Activated CD4-positive, alpha-beta T cell treated with anti-CD3 and anti-CD28 coated beads for 1 hour (primary cell): ENCODE measurements at regions not wholly inside any gene's neighbourhood (a gene's known extent, or its start where the extent isn't known, plus 50 kb on each side); places are given as distances from the start of the nearest gene placed in this dataset.

Experiments used
- DNase-seq: peaks from one replicate; pipeline ENCODE4 v3.0.0-alpha.2; 2020

DNA sequence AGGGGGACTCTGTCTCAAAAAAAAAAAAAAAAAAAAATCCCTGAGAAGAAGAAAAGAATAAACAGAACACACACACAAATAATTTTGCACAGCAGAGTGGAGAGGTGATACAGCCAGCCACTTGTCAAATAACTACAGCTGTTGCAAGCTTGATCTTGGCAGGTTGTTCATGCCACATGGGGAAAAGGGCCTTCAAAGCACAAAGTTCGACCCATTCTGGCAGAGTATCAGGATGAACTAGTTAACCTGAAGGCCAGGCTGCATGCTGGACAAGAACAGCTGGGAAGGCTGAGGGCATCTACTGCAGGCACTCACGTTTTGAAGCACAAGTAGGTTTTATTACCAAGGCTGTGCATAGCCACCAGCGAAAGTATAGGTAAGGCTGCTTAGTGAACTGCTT is 104.1 kb downstream of the KCTD15 start:
- no peak for DNase-seq

DNA sequence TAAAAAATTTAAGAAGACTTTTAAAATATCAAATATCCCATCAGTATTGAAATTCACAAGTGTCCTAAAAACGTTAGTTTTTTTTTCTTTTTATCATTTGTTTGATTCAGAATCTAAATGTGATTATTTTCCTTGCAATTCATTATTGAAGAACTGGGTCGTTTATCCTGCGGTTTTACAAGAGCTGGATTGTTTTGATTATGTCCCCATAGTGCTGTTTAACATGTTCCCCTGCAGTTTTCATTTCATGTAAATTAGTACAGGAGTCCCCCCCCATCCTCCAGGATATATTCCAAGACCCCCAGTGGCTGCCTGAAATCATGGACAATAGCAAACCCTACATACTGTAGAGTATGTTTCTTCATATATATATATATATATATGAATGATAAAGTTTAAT is 105.7 kb downstream of the KCTD15 start:
- no peak for DNase-seq

DNA sequence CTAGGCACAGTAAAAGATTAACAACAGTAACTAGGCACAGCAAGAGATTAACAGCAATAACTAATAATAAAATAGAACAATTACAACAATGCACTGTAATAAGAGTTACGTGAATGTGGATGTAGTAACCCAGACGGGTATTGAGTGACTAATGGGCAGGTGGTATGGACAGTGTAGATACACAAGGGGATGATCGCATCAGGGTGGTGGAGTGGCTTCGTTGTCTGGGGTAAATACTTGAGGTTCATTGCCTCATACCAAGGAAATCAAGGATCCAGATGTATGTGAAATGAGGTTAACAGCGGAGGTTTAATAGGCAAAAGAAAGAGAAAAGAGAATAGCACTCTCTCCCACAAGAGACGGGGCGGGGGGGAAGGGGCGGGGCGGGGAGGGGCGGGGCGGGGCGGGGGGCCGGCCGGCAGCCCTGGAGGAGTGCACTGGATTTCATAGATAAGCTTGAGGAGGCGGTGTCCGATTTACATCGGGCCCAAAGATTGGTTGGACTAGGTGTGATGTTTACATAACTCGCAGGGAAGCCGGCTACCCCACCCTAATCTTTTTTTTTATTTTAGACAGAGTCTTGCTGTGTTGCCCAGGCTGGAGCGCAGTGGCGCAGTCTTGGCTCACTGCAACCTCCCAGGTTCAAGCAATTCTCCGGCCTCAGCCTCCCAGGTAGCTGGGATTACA is 106.3 kb downstream of the KCTD15 start:
- DNase-seq = no peak

GRCh38 chr19:33903489-33903850 is 106.8 kb downstream of the KCTD15 start:
- no peak for DNase-seq

GRCh38 chr19:33904681-33905080 is 108.0 kb downstream of the KCTD15 start:
- DNase-seq = no peak

DNA sequence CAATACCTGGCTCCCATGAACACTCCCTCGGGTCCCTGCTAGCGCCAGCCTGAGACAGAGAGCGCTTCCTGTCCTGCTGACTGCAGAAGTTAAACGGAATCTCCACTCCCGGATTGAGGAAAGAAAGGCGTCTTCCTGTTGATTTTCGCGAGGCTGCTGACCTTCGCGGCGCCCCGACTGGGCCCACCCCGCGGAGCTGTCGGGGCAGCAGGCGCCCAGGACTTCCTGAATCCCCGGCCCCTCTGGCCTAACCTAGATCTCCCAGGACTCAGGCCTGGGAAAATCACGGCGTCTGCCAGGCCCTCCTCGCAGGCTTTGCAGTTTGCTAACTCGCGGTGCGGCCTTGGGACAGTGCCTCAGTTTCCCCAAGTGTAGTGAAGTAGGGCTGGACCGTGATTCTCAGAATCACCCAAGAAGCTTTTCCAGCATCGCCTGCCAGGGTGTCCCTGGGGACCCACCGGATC is 108.8 kb downstream of the KCTD15 start:
- DNase-seq = no peak

DNA sequence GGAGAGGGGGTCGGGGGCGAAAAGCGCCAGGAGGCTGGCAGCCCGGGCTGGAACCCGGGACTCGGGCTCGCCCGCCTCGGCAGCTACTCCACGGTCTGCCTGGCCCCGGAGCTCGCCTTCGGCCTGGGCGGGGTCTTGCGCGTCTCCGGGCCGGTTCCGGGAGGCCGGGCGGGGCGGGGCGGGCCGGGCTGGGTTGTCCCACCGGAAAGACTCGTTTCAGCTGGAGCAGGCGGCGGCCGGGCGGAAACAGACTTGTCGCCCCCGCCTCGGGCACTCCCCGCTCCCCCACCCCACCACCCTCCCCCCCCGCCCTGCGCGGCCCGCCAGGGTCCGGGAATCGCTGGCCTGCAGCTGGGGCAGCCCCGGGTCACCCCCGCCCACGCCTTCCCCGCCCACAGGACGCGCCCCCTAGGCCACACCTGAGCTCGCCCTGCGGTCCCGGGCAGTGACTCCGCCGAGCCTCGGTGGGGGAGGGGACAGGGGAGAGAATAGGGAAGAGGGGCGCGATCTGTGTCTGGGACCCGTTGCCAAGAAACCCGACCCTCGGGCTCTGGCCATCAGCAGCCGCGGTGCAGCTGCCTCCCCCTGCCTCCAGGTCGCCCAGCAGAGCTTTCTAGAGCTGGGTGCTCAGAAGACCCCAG is 109.4 kb downstream of the KCTD15 start:
- DNase-seq = no peak

DNA sequence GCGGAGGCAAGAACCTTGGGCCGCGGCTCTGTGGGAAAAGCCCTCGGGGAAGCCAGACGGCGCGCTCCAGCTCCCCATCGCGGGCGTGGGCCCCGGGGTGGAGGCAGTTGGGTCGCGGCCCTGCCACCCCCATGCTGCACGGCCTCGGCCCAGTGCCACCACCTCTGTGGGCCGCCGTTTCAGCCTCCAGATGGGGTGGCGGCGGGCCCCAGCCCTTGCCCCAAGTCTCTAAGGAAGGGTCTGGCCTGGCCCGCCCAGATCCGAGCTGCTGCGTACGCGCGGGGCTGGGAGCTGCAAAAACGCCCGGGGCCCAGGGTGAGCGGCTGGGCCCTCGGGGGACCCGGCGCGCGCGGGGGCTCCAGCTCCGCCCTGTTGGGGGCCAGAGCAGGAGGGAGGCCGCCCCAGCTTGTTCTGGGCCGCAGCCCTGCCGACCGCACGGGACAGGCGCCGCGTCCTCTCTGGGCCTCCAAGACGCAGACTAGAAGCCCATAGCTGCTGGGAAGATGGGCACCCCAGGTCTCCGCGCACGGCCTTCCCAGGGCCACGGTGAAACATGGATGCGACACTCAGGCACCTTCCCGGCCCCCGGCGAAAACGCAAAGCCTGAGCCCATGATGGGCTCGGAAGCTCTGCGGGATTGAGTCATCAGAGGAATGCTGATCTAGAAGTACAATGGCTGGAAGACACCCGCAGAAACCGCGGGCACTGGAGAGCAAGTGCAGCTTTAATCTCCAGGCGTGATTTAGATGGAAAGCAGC is 110.1 kb downstream of the KCTD15 start:
- DNase-seq = no peak

GRCh38 chr19:33910922-33911321 is 114.3 kb downstream of the KCTD15 start:
- DNase-seq = no peak

GRCh38 chr19:33914599-33914998 is 117.9 kb downstream of the KCTD15 start:
- DNase-seq = no peak

DNA sequence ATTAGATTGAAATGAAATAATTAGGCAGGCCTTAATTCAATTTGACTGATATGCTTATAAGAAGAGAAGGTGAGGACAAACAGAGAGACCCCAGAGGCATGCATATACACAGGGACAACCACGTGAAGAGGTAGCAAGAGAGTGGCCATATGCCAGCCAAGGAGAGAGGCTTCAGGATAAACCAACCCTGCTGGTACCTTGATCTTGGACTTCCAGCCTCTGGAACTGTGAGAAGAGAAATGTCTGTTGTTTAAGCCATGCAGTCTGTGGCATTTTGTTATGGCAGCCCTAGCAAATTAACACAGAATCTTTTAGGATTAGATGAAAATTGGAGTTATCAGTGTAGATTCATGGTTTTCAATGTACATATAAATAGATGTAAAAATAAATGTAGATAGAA is 120.1 kb downstream of the KCTD15 start:
- no peak for DNase-seq

- no peak for DNase-seq
Observed at GRCh38 chr19:33919291-33919690, 122.6 kb downstream of the KCTD15 start.

GRCh38 chr19:33921165-33921564 is 124.5 kb downstream of the KCTD15 start:
- no peak for DNase-seq

GRCh38 chr19:33926306-33926705 is 129.6 kb downstream of the KCTD15 start:
- DNase-seq = no peak

- DNase-seq = no peak
Observed at GRCh38 chr19:33927789-33928457, 131.3 kb downstream of the KCTD15 start.

DNA sequence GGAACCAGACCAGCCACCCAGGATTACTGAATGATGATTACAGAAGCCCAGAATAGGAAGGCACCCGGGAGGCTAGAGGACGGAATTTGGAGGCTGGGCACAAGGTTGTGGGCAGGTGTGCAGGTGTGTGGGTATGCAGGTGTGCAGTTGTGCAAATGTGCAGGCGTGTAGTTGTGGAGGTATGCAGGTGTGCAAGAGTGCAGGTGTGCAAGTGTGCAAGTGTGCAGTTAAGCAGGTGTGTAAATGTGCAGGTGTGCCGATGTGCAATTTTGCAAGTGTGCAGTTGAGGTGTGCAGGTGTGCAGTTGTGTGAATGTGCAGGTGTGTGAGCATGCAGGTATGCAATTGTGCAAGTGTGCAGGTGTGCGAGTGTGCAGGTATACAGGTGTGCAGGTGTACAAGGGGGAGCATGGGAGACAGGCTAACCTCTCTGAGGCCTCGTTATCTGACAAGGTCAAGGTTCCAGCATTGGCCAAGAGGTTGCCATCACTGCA is 131.8 kb downstream of the KCTD15 start:
- DNase-seq = no peak

- DNase-seq = no peak
Observed at GRCh38 chr19:33933931-33934330, 137.3 kb downstream of the KCTD15 start.

GRCh38 chr19:33938821-33939220 is 142.2 kb downstream of the KCTD15 start:
- DNase-seq = no peak

DNA sequence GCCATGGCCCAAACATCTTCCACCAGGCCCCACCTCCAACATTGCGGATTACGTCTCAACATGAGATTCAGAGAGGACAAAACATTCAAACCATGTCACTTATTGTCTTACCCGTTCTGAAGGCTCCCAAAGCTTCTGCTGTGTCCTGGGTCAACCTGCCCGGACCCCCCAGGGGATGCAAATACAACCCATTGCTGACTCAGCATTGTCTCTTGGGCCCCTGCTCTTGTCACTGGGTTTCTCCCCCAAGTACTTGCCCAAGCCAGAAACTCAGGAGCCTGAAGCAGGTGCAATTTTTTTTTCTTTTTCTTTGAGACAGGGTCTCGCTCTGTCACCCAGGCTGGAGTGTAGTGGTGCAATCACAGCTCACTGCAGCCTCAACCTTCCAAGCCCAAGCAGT is 144.5 kb downstream of the KCTD15 start:
- no peak for DNase-seq

DNA sequence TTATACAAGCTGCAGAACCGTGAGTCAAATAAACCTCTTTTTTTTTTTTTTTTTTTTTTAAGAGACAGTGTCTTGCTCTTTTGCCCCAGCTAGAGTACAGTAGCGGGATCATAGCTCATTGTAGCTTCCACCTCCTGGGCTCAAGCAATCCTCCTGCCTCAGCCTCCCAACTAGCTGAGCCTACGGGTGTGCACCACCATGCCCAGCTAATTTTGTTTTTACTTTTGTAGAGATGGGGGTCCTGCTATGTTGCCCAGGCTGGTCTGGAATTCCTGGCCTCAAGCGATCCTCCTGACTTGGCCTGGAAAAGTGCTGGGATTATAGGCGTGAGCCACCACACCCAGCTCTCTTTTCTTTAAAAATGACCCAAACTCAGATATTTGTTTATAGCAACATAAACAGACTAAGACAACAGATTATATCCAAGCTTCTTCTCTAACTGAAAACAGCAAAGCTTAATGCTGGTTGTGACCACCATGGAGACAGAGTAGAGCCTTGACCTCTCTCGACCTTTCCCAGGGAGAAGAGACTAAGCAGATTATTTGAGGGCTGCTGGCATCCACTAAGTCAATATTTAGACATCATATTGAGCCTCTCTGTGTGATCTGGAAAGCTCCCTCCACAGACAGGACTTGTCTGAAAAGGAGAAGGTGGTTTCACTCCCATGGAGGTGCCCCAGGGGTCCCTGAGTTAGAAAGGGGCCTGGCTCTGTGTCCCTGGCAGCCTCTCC is 150.0 kb downstream of the KCTD15 start:
- DNase-seq = no peak

DNA sequence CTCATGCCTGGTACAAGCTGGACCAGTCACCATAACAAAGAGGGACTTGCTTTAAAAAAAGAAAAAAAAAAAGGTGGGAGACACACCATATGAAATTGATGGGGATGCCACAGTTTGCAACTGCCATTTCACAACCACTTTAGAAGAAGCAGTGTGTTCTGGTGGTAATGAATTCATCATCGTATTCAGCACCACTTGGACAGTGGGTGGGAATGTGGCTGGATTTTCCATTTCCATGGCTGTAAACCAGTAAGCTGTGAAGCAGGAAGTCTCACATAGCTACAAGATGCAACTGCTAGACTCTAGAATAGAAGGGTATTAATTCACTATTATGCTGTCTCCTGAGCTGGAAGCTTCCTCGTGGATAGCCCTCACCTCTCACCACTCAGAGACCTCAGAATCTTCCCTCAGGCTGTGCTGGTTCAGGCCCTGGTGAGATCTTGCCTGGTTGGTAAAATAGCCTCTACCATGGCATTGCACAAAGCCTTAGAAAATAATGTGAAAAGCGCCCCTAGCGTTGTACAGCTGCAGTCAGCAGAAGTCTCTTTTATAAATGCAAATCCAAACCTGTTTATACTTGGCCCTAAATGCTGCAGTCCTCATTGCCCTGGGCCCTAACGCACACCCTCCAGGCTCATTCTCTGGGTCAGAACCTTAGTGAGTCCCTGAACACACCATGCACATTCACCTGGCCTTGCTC is 150.7 kb downstream of the KCTD15 start:
- DNase-seq = no peak
